G401 (cell line): ENCODE measurements at regions not wholly inside any gene's neighbourhood (a gene's known extent, or its start where the extent isn't known, plus 50 kb on each side); places are given as distances from the start of the nearest gene placed in this dataset.

Experiments
- DNase-seq: peaks from one replicate; pipeline ENCODE4 v3.0.0-alpha.2; 2015; ENCODE audit warnings: low spot score
- in situ Hi-C: cut with HindIII; loops from 2 replicates; pipeline ENCODE4 v1.10.0; 2016; ENCODE audit warnings: low sequenced_read_pairs, mixed read lengths

GRCh38 chr9:18114559-18115475 lies 359.1 kb upstream of the ADAMTSL1 start:
- peak; percentile 84 for DNase-seq
- in situ Hi-C loops, result no loop called here

- no peak for DNase-seq
- in situ Hi-C loops, result no loop called here
These were observed 355.7 kb upstream of the ADAMTSL1 start for GRCh38 chr9:18118268-18118667.

- in situ Hi-C loops, result no loop called here
- no peak for DNase-seq
These were observed 351.8 kb upstream of the ADAMTSL1 start for GRCh38 chr9:18122171-18122570.

GRCh38 chr9:18124760-18125159 lies 349.2 kb upstream of the ADAMTSL1 start:
- in situ Hi-C loops, result no loop called here
- DNase-seq, result no peak

GRCh38 chr9:18126831-18127498 lies 347.0 kb upstream of the ADAMTSL1 start:
- in situ Hi-C loops, result no loop called here
- peak; percentile 10 for DNase-seq

GRCh38 chr9:18127499-18127875 lies 346.5 kb upstream of the ADAMTSL1 start:
- DNase-seq, result no peak
- in situ Hi-C loops, result no loop called here

GRCh38 chr9:18129809-18130334 lies 344.1 kb upstream of the ADAMTSL1 start:
- no peak for DNase-seq

GRCh38 chr9:18136354-18136994 lies 337.5 kb upstream of the ADAMTSL1 start:
- in situ Hi-C loops, result no loop called here
- no peak for DNase-seq

More at GRCh38 chr9:18129809-18130334, 344.1 kb upstream of the ADAMTSL1 start:
- in situ Hi-C loops, result no loop called here

- in situ Hi-C loops, result no loop called here
These were observed 336.1 kb upstream of the ADAMTSL1 start for GRCh38 chr9:18137815-18138214.

GRCh38 chr9:18138656-18139055 lies 335.3 kb upstream of the ADAMTSL1 start:
- in situ Hi-C loops, result no loop called here
- no peak for DNase-seq

More at GRCh38 chr9:18137815-18138214, 336.1 kb upstream of the ADAMTSL1 start:
- no peak for DNase-seq

GRCh38 chr9:18141681-18142080 lies 332.3 kb upstream of the ADAMTSL1 start:
- no peak for DNase-seq
- in situ Hi-C loops, result no loop called here

- DNase-seq, result peak; percentile 17
- in situ Hi-C loops, result no loop called here
These were observed 330.7 kb upstream of the ADAMTSL1 start for GRCh38 chr9:18143073-18143745.

- in situ Hi-C loops, result no loop called here
- DNase-seq, result no peak
These were observed 327.6 kb upstream of the ADAMTSL1 start for GRCh38 chr9:18146329-18146728.

GRCh38 chr9:18149471-18150011 lies 324.4 kb upstream of the ADAMTSL1 start:
- in situ Hi-C loops, result no loop called here

GRCh38 chr9:18154661-18155060 lies 319.3 kb upstream of the ADAMTSL1 start:
- in situ Hi-C loops, result no loop called here
- DNase-seq, result no peak

More at GRCh38 chr9:18149471-18150011, 324.4 kb upstream of the ADAMTSL1 start:
- DNase-seq, result no peak

- in situ Hi-C loops, result no loop called here
- no peak for DNase-seq
These were observed 314.7 kb upstream of the ADAMTSL1 start for GRCh38 chr9:18159254-18159653.

- no peak for DNase-seq
- in situ Hi-C loops, result no loop called here
These were observed 310.8 kb upstream of the ADAMTSL1 start for GRCh38 chr9:18163146-18163545.

- in situ Hi-C loops, result no loop called here
- no peak for DNase-seq
These were observed 306.2 kb upstream of the ADAMTSL1 start for GRCh38 chr9:18167733-18168132.

GRCh38 chr9:18173923-18174322 lies 300.0 kb upstream of the ADAMTSL1 start:
- in situ Hi-C loops, result no loop called here
- no peak for DNase-seq
